ENCODE measurements at regions not wholly inside any gene's neighbourhood (a gene's known extent, or its start where the extent isn't known, plus 50 kb on each side); places are given as distances from the start of the nearest gene placed in this dataset.

- no peak overlapping the region for H3K27ac ChIP-seq (ENCODE audit: low read depth, low read length)
- no peaks in the 10 kb centered on the region for H3K9me3 ChIP-seq (ENCODE audit: low read depth, low read length)
- no peaks in the 10 kb centered on the region for H3K4me1 ChIP-seq (ENCODE audit: insufficient read depth, low read length)
- no peaks in the 10 kb centered on the region for H3K27me3 ChIP-seq (ENCODE audit: insufficient read depth, low read length)
- TF ChIP-seq CTCF (IDR thresholded peaks at IDR 0.05; ENCODE audit: extremely low read depth, low read depth, low read length): no peak
- H2AFZ ChIP-seq (ENCODE audit: low read length): no peak overlapping the region
- no peaks in the 10 kb centered on the region for H4K20me1 ChIP-seq (ENCODE audit: insufficient read depth, low read length)
- no peak for DNase-seq (ENCODE audit: insufficient read length, low spot score, missing footprints)
- no peaks in the 10 kb centered on the region for H3K36me3 ChIP-seq (ENCODE audit: insufficient read depth, low read length)
- no peak overlapping the region for H3K4me3 ChIP-seq (ENCODE audit: insufficient read depth, low read length)
- H3K79me2 ChIP-seq (ENCODE audit: insufficient read depth, low read length): no peaks in the 10 kb centered on the region
- H3K4me2 ChIP-seq (ENCODE audit: insufficient read depth, low read length): no peak overlapping the region
These were observed 377.0 kb upstream of the NUPR2 start for GRCh38 chr7:56493196-56493595.

DNA sequence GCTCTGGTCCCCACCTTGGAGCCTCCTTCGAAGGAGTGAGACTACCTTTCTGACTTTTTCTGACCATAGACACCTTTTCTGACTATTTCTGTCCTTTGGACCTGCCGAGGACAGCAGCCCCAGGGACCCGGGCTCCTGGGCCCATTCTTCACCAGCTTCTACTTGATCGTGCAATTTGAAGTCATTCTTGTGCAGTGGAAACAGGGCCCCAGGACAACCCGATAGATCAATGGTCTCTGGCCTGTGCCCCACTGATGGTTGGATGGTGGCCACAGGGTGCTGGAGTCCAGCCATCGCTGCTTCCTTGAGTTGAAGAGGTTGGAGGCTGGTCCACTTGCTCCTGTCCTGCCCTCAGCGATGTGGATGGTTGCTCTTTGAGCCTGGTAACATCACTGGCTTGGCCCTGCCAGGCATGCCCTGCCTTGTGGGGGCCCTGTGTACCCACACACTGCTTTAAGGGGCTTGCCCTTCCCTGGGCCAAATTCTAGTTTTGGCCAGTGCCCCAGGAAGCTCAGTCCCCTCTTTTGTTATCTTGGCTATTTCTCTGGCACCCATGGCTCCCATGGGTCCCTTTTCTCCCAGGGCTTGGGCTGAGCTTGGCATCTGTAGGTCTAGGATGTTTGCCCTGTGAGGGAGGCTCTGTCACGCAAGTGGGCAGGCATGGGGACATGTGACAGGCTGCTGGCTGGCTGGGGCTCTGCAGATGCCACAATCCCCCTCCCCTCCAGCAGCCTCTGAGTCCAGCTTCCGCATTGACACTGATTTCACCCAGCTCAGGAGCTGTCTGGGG is 375.6 kb upstream of the NUPR2 start:
- no peak for TF ChIP-seq CTCF (IDR thresholded peaks at IDR 0.05; ENCODE audit: extremely low read depth, low read depth, low read length)
- Histone ChIP-seq H3K27me3 (ENCODE audit: insufficient read depth, low read length) (no peaks in the 10 kb centered on the region), H3K27ac (ENCODE audit: low read depth, low read length) (no peak overlapping the region), H3K9me3 (ENCODE audit: low read depth, low read length) (no peaks in the 10 kb centered on the region), H3K4me2 (ENCODE audit: insufficient read depth, low read length) (no peak overlapping the region), H3K4me3 (ENCODE audit: insufficient read depth, low read length) (no peak overlapping the region), H3K4me1 (ENCODE audit: insufficient read depth, low read length) (no peaks in the 10 kb centered on the region), H3K79me2 (ENCODE audit: insufficient read depth, low read length) (no peaks in the 10 kb centered on the region), H2AFZ (ENCODE audit: low read length) (no peak overlapping the region), H3K36me3 (ENCODE audit: insufficient read depth, low read length) (no peaks in the 10 kb centered on the region), H4K20me1 (ENCODE audit: insufficient read depth, low read length) (no peaks in the 10 kb centered on the region)
- DNase-seq (ENCODE audit: insufficient read length, low spot score, missing footprints): no peak

DNA sequence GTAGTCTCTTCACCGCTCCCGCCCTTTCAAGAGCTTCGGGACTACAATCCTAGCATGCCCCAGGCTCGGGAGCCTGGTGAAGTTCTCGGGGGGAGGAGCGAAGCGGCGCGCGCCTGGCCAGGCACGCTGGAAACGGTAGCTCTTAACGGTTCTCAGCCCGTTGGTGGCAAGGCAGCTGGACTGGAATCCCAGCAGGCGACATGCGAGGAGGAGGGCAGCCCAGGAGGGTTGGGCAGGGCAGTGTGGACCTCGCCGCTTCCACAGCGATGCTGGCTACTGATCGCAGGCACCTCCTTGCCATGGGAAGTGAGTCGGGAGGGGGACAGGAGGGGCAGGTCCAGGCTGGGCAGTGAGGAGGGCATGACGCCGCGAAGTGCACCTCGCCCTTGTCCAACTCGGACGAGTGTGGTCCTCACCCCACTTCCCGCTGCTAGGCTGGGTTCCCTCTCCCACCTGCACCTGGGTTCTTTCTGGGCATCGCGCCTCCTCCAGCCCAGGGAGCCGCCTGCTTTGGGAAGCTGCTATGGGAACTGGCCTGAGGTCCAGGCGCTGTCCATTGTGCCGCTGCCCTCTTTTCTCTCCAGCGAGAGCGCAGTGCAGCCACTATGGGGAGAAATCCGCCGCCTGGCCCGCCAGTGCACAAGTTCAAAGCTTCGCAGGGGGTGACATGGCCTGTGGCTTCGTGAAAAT is 367.8 kb upstream of the NUPR2 start:
- Histone ChIP-seq H3K9me3 (ENCODE audit: low read depth, low read length) (no peaks in the 10 kb centered on the region), H3K4me3 (ENCODE audit: insufficient read depth, low read length) (no peak overlapping the region), H3K4me2 (ENCODE audit: insufficient read depth, low read length) (no peak overlapping the region), H4K20me1 (ENCODE audit: insufficient read depth, low read length) (no peaks in the 10 kb centered on the region), H3K27ac (ENCODE audit: low read depth, low read length) (no peak overlapping the region), H2AFZ (ENCODE audit: low read length) (no peak overlapping the region), H3K36me3 (ENCODE audit: insufficient read depth, low read length) (no peaks in the 10 kb centered on the region), H3K27me3 (ENCODE audit: insufficient read depth, low read length) (no peaks in the 10 kb centered on the region), H3K79me2 (ENCODE audit: insufficient read depth, low read length) (no peaks in the 10 kb centered on the region), H3K4me1 (ENCODE audit: insufficient read depth, low read length) (no peaks in the 10 kb centered on the region)
- DNase-seq (ENCODE audit: insufficient read length, low spot score, missing footprints): no peak
- TF ChIP-seq CTCF (IDR thresholded peaks at IDR 0.05; ENCODE audit: extremely low read depth, low read depth, low read length): no peak

- Histone ChIP-seq H3K4me1 (ENCODE audit: insufficient read depth, low read length) (no peaks in the 10 kb centered on the region), H2AFZ (ENCODE audit: low read length) (no peak overlapping the region), H4K20me1 (ENCODE audit: insufficient read depth, low read length) (no peaks in the 10 kb centered on the region), H3K4me2 (ENCODE audit: insufficient read depth, low read length) (no peak overlapping the region), H3K27me3 (ENCODE audit: insufficient read depth, low read length) (no peaks in the 10 kb centered on the region), H3K4me3 (ENCODE audit: insufficient read depth, low read length) (no peak overlapping the region), H3K27ac (ENCODE audit: low read depth, low read length) (no peak overlapping the region), H3K36me3 (ENCODE audit: insufficient read depth, low read length) (no peaks in the 10 kb centered on the region), H3K79me2 (ENCODE audit: insufficient read depth, low read length) (no peaks in the 10 kb centered on the region), H3K9me3 (ENCODE audit: low read depth, low read length) (no peaks in the 10 kb centered on the region)
- DNase-seq (ENCODE audit: insufficient read length, low spot score, missing footprints): no peak
- no peak for TF ChIP-seq CTCF (IDR thresholded peaks at IDR 0.05; ENCODE audit: extremely low read depth, low read depth, low read length)
These were observed 366.9 kb upstream of the NUPR2 start for GRCh38 chr7:56483153-56483552.
